K562 (cell line): ENCODE measurements at regions not wholly inside any gene's neighbourhood (a gene's known extent, or its start where the extent isn't known, plus 50 kb on each side); places are given as distances from the start of the nearest gene placed in this dataset.

Experiments
- BRCA1 ChIP-seq, 2 experiments: fragments of 450-650 bp in 1 of 2; sonication (generic) in 1 of 2; formaldehyde crosslinking in 1 of 2; IDR thresholded peaks; 2 replicates each; pipeline versions ENCODE4 v1.5.0 to v1.6.1; 2017 to 2020; ENCODE audit warnings: mild to moderate bottlenecking in 1 of 2, missing genetic modification reagents in 1 of 2
- SP2 ChIP-seq: IDR thresholded peaks from 2 replicates; pipeline ENCODE4 v1.6.1; 2011; ENCODE audit warnings: mild to moderate bottlenecking, low read depth, low read length, moderate library complexity; ENCODE audit not compliant: poor library complexity, severe bottlenecking; ENCODE audit errors: extremely low read depth
- ZNF124 ChIP-seq: sonication (generic); formaldehyde crosslinking; IDR thresholded peaks from 2 replicates; pipeline ENCODE4 v1.8.1; 2022; ENCODE audit warnings: missing genetic modification reagents
- TF ChIP-seq, protein P1 (sequence below), 3 experiments: IDR thresholded peaks in 2 of 3; conservative IDR thresholded peaks in 1 of 3; 2 replicates each; pipeline ENCODE4 v1.5.1; 2011 to 2012; ENCODE audit warnings: low read length in 3 of 3, mild to moderate bottlenecking in 3 of 3, control low read depth in 2 of 3, improper control_type of control experiment in 1 of 3, inconsistent platforms in 1 of 3, low read depth in 1 of 3, mixed read lengths in 1 of 3, moderate library complexity in 1 of 3; ENCODE audit not compliant: insufficient read depth in 2 of 3

- TF ChIP-seq, protein P1, sequence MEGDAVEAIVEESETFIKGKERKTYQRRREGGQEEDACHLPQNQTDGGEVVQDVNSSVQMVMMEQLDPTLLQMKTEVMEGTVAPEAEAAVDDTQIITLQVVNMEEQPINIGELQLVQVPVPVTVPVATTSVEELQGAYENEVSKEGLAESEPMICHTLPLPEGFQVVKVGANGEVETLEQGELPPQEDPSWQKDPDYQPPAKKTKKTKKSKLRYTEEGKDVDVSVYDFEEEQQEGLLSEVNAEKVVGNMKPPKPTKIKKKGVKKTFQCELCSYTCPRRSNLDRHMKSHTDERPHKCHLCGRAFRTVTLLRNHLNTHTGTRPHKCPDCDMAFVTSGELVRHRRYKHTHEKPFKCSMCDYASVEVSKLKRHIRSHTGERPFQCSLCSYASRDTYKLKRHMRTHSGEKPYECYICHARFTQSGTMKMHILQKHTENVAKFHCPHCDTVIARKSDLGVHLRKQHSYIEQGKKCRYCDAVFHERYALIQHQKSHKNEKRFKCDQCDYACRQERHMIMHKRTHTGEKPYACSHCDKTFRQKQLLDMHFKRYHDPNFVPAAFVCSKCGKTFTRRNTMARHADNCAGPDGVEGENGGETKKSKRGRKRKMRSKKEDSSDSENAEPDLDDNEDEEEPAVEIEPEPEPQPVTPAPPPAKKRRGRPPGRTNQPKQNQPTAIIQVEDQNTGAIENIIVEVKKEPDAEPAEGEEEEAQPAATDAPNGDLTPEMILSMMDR (IDR thresholded peaks at IDR 0.05 in 2 of 3, conservative IDR thresholded peaks at IDR 0.05 in 1 of 3; ENCODE audit: insufficient read depth in 2 of 3, low read depth in 1 of 3, low read length in 3 of 3): no peak
- TF ChIP-seq BRCA1 (IDR thresholded peaks at IDR 0.05) (no peak), BRCA1 (CRISPR knock-in tag; IDR thresholded peaks at IDR 0.05) (no peak), SP2 (no peak), ZNF124 (CRISPR knock-in tag) (no peak)
Measured at GRCh38 chr4:140251571-140251970, 97.6 kb upstream of the MAML3 start.
